GM21717 (cell line): ENCODE measurements at regions not wholly inside any gene's neighbourhood (a gene's known extent, or its start where the extent isn't known, plus 50 kb on each side); places are given as distances from the start of the nearest gene placed in this dataset.
"Not testable (repeated sequence)": the region's sequence is repeated elsewhere in the genome, so short reads cannot be mapped to it uniquely, and the experiment has no call there.

Experiments used
- ATAC-seq: cut with Tn5 transposase; IDR thresholded peaks from one replicate; pipeline ENCODE4 v1.9.1; 2021; ENCODE audit warnings: mild to moderate bottlenecking, moderate library complexity; ENCODE audit not compliant: unreplicated experiment

DNA sequence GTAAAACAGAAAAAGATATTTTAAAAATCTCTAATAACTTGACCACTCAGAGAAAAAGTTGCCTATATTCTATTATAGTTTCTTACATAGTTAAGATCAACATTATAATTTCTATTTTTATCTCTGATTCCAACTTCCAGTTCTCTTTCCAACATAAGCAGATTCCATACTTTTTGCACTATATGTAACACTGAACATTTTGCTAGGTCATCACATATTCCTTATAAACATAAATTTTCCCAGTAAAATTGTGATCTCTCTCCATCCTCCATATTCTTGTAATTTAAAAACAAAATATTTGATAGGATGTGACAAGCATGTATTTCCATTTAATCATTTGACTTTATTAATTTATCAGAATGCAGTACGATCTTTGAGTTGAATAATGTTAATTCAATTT, 170.4 kb upstream of the THSD7A start:
- ATAC-seq: no peak

DNA sequence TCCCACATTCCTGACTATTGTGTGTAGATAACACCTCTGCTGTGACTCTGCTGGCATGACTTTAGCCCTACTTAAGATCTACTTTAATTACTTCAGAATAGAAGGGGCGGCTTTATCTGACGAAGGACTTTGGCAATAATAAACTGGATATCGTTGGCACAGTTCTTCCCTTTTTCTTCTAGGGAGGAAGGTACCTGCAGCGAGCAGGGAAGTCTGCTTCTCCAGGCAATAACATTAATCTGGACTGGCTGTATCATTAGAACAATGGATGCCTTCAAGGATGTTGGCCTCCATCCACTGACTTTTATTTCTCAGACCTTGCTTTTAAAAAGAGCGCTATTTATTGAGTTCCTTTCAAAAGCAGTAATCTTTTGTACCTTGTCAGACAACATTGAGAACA, 172.6 kb upstream of the THSD7A start:
- ATAC-seq: no peak

DNA sequence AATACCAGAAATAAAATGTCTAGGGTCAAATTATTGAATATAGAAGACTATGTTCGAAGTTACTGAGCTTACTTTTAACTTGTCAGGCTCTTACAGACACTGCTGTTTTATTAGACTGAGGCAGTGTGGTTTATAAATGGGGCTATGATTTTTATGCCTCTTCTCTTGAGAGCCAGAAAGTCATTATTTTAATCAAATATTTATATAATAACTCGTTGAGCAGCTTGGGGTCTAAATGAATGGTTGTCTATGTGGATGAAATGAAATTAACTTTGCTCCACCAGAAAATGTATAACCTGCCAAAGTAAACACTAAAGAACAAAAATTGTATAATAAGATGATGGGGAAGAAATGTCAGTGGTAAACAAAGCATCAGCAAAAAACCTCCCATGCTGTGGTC, 175.6 kb upstream of the THSD7A start:
- ATAC-seq: no peak

DNA sequence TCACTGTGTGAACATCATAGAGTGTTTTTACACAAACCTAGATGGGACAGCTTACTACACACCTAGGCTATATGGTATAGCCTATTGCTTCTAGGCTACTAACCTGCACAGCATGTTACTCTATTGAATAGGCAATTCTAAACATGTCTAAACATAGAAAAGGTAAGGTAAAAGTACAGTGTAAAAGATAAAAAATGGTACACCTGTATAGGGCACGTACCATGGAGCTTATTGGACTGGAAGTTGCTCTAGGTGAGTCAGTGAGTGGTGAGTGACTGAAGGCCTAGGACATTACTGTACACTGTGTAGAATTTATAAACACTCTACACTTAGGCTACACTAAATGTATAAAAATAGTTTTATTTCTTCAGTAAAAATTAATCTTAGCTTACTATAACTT, 182.0 kb upstream of the THSD7A start:
- no peak for ATAC-seq

DNA sequence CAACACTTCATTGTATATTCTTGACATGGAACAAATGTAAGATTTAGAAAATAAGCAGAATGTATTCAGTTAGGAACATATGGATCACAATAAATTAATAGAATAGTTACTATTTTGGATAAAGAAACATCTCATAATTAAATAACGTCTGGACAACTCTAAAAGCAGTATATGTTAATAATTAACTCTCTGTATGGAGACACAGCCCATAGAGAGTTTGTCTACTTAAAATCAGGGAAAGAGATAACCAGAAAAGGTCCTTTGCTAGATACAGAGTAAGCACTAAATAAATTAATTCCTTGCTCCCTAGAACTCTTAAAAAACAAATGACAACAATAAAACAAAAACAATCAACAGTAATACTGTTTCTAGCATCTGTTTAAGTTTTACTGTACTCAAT, 184.4 kb upstream of the THSD7A start:
- no peak for ATAC-seq

DNA sequence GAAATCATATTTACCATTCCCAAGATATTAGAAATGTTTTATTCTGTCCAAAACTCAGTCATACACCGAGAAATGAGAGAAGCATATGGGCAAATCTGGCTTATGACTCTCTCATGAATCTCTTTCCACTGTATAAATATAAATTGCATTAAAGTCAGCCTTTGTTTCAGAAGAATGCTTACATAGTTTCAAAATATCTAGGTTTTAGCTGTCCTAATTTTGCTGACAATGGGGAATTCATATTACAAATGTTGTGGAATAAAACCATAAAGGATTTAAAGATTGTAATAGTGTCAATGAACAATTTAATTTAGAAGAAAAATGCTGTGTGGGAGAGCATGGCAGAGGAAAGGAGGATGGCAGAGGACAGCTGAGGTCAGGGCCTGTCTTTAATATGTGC, 185.0 kb upstream of the THSD7A start:
- no peak for ATAC-seq

DNA sequence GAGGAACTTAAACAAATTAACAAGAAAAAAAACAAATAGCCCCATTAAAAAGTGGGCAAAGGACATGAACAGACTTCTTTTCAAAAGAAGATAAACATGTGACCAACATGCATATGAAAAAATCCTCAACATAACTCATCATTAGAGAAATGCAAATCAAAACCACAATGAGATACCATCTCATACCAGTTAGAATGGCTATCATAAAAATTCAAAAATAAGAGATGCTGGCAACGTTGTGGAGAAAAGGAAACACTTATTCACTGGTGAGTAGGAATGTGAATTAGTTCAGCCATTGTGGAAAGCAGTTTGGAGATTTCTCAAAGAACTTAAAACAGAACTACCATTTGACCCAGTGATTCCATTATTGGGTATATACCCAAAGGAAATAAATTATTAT, 189.1 kb upstream of the TMEM106B start:
- ATAC-seq: not testable (repeated sequence)

DNA sequence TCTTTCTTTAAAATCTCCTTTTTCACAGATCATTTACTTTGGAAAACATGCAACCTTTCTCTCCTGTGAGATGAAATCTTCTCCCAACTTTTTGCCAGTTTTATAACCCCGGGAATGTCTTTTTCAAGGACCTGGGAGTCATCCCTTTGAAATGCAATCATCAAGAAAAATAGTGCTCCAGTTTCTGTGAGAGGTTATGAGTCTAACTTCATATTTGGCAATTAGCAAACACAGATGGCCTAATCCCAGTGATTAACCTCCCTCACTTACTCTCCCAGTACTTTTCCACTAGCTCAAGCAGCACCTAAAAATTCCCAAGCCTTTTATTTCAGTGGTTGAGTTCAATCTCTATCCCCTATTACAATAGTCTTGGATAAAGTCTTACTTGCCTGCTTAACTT, 185.8 kb upstream of the TMEM106B start:
- ATAC-seq: no peak

DNA sequence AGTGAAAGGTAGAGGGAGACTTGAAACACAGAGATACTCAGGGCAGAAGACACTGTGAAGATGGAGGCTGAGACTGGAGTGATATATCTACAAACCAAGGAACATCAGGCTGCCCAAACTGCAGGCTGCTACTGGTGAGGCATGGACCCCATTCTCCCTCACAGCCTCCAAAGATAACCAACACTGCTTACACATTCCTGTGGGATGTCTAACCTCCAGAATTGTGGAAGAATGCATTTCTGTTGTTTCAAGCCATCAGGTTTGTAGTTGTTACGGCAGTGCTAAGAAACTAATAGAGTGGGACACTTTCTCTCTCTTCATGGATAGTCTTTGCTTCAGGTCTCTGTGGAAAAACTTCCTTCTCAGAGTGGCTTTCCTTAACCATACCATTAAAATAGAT, 182.6 kb upstream of the TMEM106B start:
- no peak for ATAC-seq

DNA sequence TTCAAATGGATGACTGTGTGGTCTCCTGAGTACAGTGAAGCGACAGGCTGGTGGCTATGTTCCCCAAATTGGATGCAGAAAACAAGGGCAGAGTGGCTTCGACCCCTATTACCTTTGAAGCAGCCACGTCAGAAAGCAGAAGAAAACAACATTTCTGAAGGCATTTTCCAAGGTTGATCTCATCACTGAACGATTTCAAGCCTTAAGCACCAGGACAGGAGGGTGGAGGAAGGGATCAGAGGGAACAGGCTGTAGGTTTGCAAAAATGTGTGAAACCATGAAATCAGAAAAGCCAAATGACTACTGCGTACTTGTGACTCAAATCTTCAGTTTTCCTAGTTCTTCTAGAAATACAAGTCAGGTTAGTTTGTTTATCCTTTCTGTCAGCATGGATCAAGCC, 181.0 kb upstream of the TMEM106B start:
- no peak for ATAC-seq

DNA sequence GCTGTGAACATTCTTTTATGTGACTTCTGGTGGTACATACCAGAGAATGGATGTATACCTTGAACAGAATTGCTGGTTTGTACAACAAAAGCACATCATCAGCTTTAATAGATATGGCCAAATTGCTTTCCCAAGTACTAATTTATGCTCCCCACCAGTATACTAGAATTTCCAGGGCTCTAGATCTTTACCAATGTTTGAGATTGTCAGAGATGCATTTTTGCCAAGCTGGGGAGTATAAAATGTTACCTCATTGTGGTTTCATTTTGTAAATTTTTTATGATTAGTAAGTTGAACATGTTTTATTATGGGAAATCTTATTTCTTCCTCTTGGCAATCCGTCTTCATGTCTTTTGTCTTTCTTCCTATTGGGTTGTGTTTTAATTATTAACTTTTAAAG, 179.9 kb upstream of the TMEM106B start:
- no peak for ATAC-seq

DNA sequence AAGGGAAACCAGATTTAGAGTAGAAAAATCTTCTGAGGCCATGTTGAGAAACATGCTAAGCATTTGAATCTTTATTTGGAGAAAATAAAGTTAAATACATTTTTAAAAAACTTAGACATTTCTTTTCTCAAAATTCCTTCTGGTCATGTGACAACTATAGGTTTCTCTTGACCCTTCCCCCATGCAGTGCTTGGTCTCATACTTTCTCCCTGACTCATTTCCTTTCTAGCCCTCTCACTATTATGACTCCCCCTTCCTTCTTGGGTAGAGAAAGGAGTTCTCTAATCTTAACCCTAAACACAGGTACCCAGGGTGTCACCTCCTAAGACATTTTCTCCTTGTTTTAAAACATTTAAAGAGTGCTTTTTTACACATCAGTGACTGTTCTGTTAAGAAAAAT, 179.5 kb upstream of the TMEM106B start:
- ATAC-seq: no peak

DNA sequence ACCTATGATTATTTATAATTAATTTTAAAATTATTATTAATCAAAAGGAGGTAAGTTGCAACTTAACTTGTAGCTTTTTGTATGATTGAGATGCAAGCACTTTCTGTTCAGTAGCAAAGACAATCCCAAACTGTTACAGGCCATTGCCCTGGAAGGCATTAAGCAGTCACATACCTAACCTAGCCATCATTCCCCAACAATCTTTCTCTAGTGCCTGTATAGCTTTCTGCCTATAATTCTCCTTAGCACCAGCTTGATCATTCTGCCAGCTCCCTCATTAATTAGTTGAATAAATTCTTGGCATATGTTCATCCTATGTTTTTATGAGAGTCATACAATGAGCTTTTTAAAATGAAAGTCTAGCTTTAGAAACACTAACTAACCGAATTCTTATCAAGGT, 178.9 kb upstream of the TMEM106B start:
- ATAC-seq: no peak

DNA sequence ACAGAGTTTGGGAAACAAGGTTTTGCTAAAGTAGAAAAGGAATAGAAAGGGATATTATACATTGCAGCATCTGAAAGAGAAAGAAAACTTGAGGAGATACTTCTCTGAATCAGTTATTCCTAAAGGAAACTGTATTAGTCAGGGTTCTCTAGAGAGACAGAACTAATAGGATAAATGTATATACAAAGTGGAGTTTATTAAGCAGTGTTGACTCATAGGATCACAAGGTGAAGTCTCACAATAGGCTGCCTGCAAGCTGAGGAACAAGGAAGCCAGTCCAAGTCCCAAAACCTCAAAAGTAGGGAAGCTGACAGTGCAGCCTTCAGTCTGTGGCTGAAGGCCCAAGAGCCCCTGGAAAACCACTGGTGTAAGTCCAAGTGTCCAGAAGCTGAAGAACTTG, 167.6 kb upstream of the TMEM106B start:
- not testable (repeated sequence) for ATAC-seq

DNA sequence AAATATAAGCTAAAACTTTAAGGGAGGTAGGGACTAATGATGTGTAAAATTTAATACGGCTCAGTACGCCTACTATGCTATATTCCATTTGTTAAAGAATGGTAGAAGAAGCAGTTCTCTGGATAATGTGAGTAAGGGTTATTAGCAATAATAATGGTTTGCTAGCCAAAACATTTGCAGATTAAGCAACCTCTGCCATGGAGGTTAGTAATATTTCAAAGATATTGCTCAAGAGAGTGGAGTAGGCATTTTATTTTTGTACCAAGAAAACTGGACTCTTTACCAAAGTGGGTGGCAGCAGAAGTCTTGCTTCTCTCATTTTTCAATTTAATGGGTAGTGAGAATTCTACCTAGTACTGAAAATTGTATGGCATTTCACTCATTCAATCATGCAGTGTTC, 158.9 kb upstream of the TMEM106B start:
- ATAC-seq: no peak

DNA sequence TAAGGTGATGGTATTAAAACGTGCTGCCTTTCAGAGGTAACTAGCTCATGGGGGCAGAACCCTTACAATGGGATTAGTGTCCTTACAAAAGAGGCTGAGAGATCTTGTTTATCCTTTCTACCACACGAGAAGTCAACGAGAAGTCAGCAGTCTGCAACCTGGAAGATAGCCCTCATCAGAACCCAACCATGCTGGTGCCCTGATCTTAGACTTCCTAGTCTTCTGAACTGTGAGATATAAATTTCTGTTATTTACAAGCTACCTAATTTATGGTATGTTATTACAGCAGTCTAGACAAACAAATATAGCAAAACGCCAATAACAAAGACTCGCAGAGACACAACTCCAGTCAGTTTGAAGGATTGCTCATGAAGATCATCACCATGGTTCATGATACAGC, 157.5 kb upstream of the TMEM106B start:
- ATAC-seq: no peak

DNA sequence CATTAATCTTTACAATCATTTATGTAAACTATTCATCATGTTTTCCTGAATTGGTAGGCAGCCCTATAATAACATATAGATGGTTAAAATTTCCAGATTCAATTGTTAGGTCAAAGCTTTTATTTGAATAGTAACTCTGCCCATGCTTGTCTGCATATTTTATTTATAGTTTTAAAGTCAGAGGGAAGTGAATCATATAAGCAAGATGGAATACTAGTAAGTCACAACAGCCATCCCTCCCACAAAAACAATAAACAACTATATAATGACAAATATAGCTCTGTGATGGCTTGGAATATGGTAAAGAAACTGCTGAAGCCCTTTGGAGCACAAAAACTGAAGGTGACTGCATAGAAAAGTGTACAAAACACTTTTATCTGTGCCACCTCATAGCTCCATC, 156.3 kb upstream of the TMEM106B start:
- no peak for ATAC-seq

DNA sequence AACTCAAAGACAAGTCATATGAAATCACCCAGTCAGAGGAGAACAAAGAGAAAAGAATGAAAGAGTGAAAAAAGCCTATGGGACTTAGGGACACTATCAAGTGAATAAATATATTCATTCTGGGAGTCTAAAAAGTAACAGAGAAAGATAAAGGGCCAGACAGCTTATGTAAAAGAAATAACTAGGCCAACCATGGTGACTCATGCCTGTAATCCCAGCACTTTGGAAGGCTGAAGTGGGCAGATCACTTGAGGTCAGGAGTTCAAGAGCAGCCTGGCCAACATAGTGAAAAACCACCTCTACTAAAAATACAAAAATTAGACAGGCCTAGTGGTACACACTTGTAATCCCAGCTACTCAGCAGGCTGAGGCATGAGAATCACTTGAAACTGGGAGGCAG, 154.7 kb upstream of the TMEM106B start:
- ATAC-seq: no peak

DNA sequence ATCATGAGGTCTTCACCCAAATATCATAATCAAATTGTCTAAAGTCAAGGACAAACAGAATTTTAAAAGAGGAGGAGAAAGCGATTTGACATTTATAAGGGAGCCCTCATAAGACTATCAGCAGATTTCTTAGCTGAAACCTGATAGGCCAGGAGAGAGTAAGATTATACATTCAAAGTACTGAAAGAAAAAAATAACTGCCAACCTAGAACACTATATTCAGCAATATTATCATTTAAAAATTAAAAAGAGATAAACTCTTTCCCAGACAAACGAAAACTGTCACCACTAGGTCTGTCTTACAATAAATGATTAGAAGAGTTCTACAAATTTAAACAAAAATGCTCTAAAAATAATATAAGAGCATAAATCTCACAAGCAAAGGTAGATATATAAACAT, 154.1 kb upstream of the TMEM106B start:
- ATAC-seq: no peak

DNA sequence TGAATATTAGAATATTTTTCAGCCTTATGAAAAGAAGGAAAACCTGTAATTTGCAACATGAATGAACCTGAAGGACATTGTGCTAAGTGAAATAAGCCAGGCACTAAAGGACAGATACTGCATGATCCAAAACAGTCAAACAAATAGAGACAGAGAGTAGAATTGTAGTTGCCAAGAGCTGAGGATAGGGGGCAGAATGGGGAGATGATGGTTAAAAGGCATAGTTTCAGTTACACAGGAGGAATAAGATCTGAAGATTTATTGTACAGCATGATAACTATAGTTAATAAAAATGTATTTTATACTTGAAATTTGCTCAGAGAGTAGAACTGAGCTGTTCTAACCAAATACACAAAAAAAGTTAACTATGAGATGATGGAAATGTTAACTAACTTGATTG, 149.0 kb upstream of the TMEM106B start:
- no peak for ATAC-seq

DNA sequence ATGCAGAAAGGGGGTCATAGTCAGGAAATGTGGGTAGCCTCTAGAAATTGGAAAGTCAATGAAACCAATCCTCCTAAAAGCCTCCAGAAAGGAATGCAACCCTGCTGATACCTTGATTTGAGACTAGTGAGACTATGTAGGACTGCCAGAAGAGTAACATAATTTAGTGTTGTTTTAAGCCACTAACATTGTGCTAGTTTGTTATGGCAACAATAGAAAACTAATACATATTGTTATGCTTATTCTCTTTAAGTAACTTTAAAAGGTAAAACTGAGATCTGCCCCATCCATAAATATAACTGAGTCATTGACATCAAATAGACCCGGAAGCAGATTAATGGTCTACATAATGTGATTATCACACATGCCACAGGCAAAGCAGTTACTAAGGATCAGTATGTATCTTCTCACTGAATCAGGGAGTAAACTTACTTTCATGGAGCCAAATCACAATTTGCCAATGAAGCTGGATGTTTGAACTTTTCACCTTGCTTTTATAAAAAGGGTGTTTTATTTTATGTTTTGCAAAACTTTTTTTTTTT, 146.4 kb upstream of the TMEM106B start:
- ATAC-seq: no peak

DNA sequence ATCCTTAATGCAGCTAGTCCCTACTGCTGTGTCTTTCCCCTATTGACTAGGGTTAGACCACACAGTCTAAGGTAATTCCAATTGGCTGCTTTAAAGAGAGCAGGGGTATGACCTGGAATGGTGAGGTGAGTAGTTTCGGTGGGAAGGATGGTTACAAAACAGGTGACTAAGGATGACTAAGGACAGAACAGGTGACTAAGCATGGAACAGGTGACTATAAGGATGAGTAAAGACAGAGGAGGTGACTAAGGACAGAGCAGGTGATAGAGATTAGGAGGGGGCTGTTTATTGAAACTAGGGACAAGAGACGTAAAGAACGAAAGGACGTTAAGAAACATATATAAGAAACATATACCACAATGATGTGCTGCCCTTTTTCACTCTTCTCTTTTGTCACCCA, 145.1 kb upstream of the TMEM106B start:
- no peak for ATAC-seq

DNA sequence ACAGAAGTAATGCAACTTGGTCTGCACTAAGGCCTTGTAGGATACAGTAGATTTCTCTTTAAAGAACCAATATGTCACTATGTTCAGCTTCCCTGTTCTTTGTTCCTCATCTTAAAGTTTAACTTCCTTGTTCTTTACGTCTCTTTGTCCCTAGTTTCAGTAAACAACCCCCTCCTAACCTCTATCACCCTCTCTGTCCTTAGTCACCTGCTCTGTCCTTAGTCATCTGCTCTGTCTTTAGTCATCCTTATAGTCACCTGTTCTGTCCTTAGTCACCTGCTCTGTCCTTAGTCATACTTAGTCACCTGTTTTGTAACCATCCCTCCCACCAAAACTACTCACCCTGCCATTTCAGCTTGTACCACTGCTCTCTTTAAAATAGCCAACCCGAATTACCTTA, 144.6 kb upstream of the TMEM106B start:
- peak; percentile 48 for ATAC-seq
